ENCODE measurements at regions not wholly inside any gene's neighbourhood (a gene's known extent, or its start where the extent isn't known, plus 50 kb on each side); places are given as distances from the start of the nearest gene placed in this dataset.

DNA sequence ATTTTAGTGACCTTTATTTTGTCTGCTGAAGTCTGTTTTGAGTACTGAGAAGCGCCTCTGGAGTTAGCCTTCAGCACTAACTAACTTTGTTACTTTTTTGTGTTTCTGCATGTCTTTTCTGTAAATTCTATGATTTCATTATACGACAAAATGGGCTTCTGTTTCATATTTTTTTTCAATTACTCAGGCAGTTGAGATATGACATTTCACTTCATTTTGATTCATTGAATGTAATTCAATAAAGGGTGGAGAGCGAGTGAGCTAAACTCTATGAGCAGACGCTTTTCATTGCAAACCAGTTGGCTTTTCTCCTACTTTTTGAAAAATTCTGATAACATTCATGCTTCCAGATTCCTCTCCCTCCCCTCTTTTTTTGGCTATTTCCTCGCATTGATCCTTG, 84.4 kb upstream of the KCNH8 start:
- Histone ChIP-seq H3K4me2 (ENCODE audit: insufficient read depth, insufficient read length, low read length) (no peak overlapping the region), H3K14ac (ENCODE audit: insufficient read depth, low read length) (no peak overlapping the region), H2AK5ac (ENCODE audit: insufficient read length, low read length) (no peak overlapping the region), H3K9me3 (ENCODE audit: control insufficient read depth, low read depth, low read length) (no peaks in the 10 kb centered on the region), H3K79me1 (ENCODE audit: insufficient read depth, low read depth, low read length, poor library complexity, severe bottlenecking) (no peaks in the 10 kb centered on the region), H3K56ac (ENCODE audit: insufficient read length, low read depth, low read length) (no peak overlapping the region), H4K91ac (ENCODE audit: insufficient read length, low read depth, low read length) (no peak overlapping the region), H4K20me1 (ENCODE audit: control insufficient read depth, insufficient read depth, insufficient read length) (no peaks in the 10 kb centered on the region), H3K79me2 (ENCODE audit: insufficient read depth, low read length) (no peaks in the 10 kb centered on the region), H2BK12ac (ENCODE audit: insufficient read length, low read depth, low read length) (no peak overlapping the region), H4K5ac (ENCODE audit: insufficient read length, low read depth, low read length) (no peak overlapping the region), H2AFZ (ENCODE audit: low read length) (no peak overlapping the region), H3K27me3 (ENCODE audit: insufficient read depth, low read length) (no peaks in the 10 kb centered on the region), H3K23me2 (ENCODE audit: insufficient read length, low read depth, low read length, poor library complexity, severe bottlenecking) (no peaks in the 10 kb centered on the region), H3K4me1 (ENCODE audit: insufficient read depth, low read length) (no peaks in the 10 kb centered on the region), H2BK20ac (ENCODE audit: low read depth, low read length, poor library complexity, severe bottlenecking) (no peak overlapping the region), H2BK5ac (ENCODE audit: insufficient read length, low read length) (no peak overlapping the region), H2BK15ac (ENCODE audit: low read depth, low read length) (no peak overlapping the region), H3T11ph (ENCODE audit: low read length) (no peak overlapping the region), H3K23ac (ENCODE audit: insufficient read length, low read depth, low read length) (no peak overlapping the region), H3K9ac (ENCODE audit: extremely low read depth, insufficient read length, low read length) (no peak overlapping the region), H3K18ac (ENCODE audit: insufficient read length, low read depth, low read length) (no peak overlapping the region), H3K4ac (ENCODE audit: low read depth, low read length) (no peak overlapping the region), H3K27ac (ENCODE audit: insufficient read length, low read depth, low read length) (no peak overlapping the region), H4K8ac (replicated peaks; ENCODE audit: insufficient read length, low read depth, low read length) (no peak overlapping the region), H2BK120ac (ENCODE audit: low read depth, low read length, poor library complexity, severe bottlenecking) (no peak overlapping the region)
- H3K9me3 Mint-ChIP-seq = peaks cover 10 to 14% of the 10 kb centered on the region in 2 experiments; a peak in 4 of 5 replicates
- no CpG with 5 or more reads among the region's 5 CpGs for WGBS (ENCODE audit: extremely low coverage, insufficient read length, low lambda C conversion rate)
- H3K4me1 Mint-ChIP-seq = peaks cover 0 to 2% of the 10 kb centered on the region in 2 experiments; a peak in 2 of 4 replicates
- no peaks in the 10 kb centered on the region; the same call in 1 of the 2 replicates for H3K27me3 Mint-ChIP-seq (ENCODE audit: low read depth)
- no peak overlapping the region for H3K27ac Mint-ChIP-seq
- DNase-seq = no peak
- TF ChIP-seq, protein P1, sequence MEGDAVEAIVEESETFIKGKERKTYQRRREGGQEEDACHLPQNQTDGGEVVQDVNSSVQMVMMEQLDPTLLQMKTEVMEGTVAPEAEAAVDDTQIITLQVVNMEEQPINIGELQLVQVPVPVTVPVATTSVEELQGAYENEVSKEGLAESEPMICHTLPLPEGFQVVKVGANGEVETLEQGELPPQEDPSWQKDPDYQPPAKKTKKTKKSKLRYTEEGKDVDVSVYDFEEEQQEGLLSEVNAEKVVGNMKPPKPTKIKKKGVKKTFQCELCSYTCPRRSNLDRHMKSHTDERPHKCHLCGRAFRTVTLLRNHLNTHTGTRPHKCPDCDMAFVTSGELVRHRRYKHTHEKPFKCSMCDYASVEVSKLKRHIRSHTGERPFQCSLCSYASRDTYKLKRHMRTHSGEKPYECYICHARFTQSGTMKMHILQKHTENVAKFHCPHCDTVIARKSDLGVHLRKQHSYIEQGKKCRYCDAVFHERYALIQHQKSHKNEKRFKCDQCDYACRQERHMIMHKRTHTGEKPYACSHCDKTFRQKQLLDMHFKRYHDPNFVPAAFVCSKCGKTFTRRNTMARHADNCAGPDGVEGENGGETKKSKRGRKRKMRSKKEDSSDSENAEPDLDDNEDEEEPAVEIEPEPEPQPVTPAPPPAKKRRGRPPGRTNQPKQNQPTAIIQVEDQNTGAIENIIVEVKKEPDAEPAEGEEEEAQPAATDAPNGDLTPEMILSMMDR (conservative IDR thresholded peaks at IDR 0.05) = no peak
- H3K4me3 Mint-ChIP-seq = no peak overlapping the region
- H3K36me3 Mint-ChIP-seq (ENCODE audit: insufficient read depth in 1 of 3, low read depth in 3 of 3) = peaks cover 7 to 11% (median 11%) of the 10 kb centered on the region in 3 experiments
